ENCODE measurements at regions not wholly inside any gene's neighbourhood (a gene's known extent, or its start where the extent isn't known, plus 50 kb on each side); places are given as distances from the start of the nearest gene placed in this dataset.

DNA sequence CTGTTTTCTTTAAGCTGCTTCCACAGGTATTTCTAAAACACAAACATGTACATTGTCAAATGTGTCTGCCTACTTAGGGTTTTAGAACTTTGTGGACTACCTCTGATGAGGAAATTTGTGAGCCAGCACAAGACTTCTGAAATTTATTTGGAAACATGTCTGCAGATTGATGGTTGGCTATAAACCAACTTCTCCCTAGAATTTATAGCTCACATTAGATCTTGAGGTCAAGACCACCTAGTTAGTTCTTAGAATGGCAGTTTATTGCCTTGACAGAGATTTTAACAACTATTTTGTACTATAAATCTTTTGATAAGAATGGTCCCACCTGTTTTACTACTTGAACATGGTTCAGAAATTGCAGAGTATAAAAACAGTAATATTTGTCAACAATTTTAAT, 72.7 kb upstream of the AADAT start:
- no peaks in the 10 kb centered on the region for H3K27me3 ChIP-seq (ENCODE audit: insufficient read depth, insufficient read length)
- DNase-seq (ENCODE audit: low read depth, low spot score) = no peak
- no peak for TF ChIP-seq ZNF274 (IDR thresholded peaks at IDR 0.05; ENCODE audit: low read depth, low read length)
- no peak for TF ChIP-seq YY1 (IDR thresholded peaks at IDR 0.05; ENCODE audit: insufficient read depth, insufficient read length)
- TF ChIP-seq SUZ12 (IDR thresholded peaks at IDR 0.05; ENCODE audit: extremely low read depth, insufficient read depth, insufficient read length) = no peak
- H3K9me3 ChIP-seq (ENCODE audit: insufficient read depth, low read length) = no peaks in the 10 kb centered on the region; the same call in 1 of the 2 replicates
- no peak overlapping the region for H3K9ac ChIP-seq (ENCODE audit: insufficient read length, low read depth)
- no peak overlapping the region for H3K4me3 ChIP-seq (ENCODE audit: insufficient read length, low read depth)
- no peaks in the 10 kb centered on the region for H3K36me3 ChIP-seq (ENCODE audit: insufficient read depth, insufficient read length, low read length)
- no peaks in the 10 kb centered on the region for H3K4me1 ChIP-seq (ENCODE audit: insufficient read depth, insufficient read length)

DNA sequence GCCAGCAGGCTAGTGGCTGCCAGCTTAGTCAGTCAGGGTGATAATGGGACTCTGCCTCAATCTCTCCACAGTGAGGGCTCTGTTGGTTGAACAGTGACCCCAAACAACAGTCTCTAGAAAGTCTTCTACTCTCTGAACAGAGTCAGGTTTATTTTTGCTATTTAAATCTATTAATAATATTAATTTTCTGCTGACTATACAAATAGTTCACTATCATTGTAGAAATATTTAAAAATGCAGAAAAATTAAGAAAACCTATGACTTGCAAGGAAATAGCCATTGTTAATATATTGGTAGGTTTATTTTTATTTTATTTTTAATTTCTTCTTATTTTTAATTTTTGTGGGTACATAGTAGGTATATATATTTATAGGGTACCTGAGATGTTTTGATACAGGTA, 67.9 kb upstream of the AADAT start:
- H3K36me3 ChIP-seq (ENCODE audit: insufficient read depth, insufficient read length, low read length) = no peaks in the 10 kb centered on the region
- H3K9me3 ChIP-seq (ENCODE audit: insufficient read depth, low read length) = no peaks in the 10 kb centered on the region
- no peak for DNase-seq (ENCODE audit: low read depth, low spot score)
- H3K27me3 ChIP-seq (ENCODE audit: insufficient read depth, insufficient read length) = no peaks in the 10 kb centered on the region
- no peak overlapping the region for H3K9ac ChIP-seq (ENCODE audit: insufficient read length, low read depth)
- TF ChIP-seq YY1 (IDR thresholded peaks at IDR 0.05; ENCODE audit: insufficient read depth, insufficient read length) (no peak), ZNF274 (IDR thresholded peaks at IDR 0.05; ENCODE audit: low read depth, low read length) (no peak), SUZ12 (IDR thresholded peaks at IDR 0.05; ENCODE audit: extremely low read depth, insufficient read depth, insufficient read length) (no peak)
- no peak overlapping the region for H3K4me3 ChIP-seq (ENCODE audit: insufficient read length, low read depth)
- no peaks in the 10 kb centered on the region for H3K4me1 ChIP-seq (ENCODE audit: insufficient read depth, insufficient read length)

DNA sequence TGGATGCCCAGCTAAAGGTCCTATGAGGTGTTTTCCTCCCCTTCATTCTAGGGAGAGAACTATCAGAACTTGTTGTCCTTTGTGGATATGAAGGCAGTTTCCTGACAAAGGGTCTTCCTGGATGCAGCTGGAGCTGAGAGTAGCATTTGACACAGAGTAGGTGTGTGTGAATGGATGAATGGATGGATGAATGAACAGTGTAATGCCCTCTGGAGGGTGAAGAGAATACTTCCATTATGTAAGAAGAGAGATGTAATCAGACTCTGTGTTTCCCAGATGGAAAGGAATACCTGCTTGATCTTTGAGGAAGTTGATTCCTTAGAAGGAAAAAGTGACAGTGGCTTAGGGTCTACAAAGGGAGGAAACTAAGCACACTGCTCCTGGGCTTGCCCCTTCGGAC, 55.4 kb upstream of the AADAT start:
- no peaks in the 10 kb centered on the region for H3K27me3 ChIP-seq (ENCODE audit: insufficient read depth, insufficient read length)
- no peaks in the 10 kb centered on the region for H3K9me3 ChIP-seq (ENCODE audit: insufficient read depth, low read length)
- no peak for TF ChIP-seq YY1 (IDR thresholded peaks at IDR 0.05; ENCODE audit: insufficient read depth, insufficient read length)
- no peak for TF ChIP-seq SUZ12 (IDR thresholded peaks at IDR 0.05; ENCODE audit: extremely low read depth, insufficient read depth, insufficient read length)
- no peak for TF ChIP-seq ZNF274 (IDR thresholded peaks at IDR 0.05; ENCODE audit: low read depth, low read length)
- H3K4me3 ChIP-seq (ENCODE audit: insufficient read length, low read depth) = no peak overlapping the region
- H3K36me3 ChIP-seq (ENCODE audit: insufficient read depth, insufficient read length, low read length) = no peaks in the 10 kb centered on the region
- no peak for DNase-seq (ENCODE audit: low read depth, low spot score)
- no peak overlapping the region for H3K9ac ChIP-seq (ENCODE audit: insufficient read length, low read depth)
- no peaks in the 10 kb centered on the region for H3K4me1 ChIP-seq (ENCODE audit: insufficient read depth, insufficient read length)

DNA sequence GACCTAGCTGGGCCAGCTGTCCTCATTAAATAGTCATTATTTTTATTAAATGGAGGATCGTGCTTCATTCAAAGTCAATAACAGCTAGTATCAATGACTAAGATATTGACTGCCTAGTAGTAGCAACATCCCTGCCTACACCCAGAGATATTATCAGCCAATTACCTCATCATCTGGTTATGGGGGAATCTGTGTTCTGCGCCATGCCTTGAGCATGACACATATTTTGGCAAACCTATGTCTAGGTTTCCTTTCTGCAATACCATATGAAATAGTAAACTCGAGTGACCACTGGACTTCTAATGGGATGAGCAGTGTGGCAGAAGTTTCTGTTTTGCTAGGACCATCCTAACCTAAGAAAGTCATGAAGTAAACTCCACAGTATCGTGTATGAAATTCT, 50.0 kb upstream of the AADAT start:
- DNase-seq (ENCODE audit: low read depth, low spot score) = no peak
- no peak for TF ChIP-seq ZNF274 (IDR thresholded peaks at IDR 0.05; ENCODE audit: low read depth, low read length)
- TF ChIP-seq SUZ12 (IDR thresholded peaks at IDR 0.05; ENCODE audit: extremely low read depth, insufficient read depth, insufficient read length) = no peak
- no peak for TF ChIP-seq YY1 (IDR thresholded peaks at IDR 0.05; ENCODE audit: insufficient read depth, insufficient read length)

More for the DNA sequence above, 50.0 kb upstream of the AADAT start:
- no peaks in the 10 kb centered on the region for H3K27me3 ChIP-seq (ENCODE audit: insufficient read depth, insufficient read length)
- no peaks in the 10 kb centered on the region for H3K4me1 ChIP-seq (ENCODE audit: insufficient read depth, insufficient read length)
- H3K36me3 ChIP-seq (ENCODE audit: insufficient read depth, insufficient read length, low read length) = no peaks in the 10 kb centered on the region
- H3K9ac ChIP-seq (ENCODE audit: insufficient read length, low read depth) = no peak overlapping the region
- no peak overlapping the region for H3K4me3 ChIP-seq (ENCODE audit: insufficient read length, low read depth)
- H3K9me3 ChIP-seq (ENCODE audit: insufficient read depth, low read length) = peaks cover 4% of the 10 kb centered on the region; the same call in 1 of the 2 replicates

Measured in NT2/D1 (cell line).